K562 (cell line): ENCODE measurements at regions not wholly inside any gene's neighbourhood (a gene's known extent, or its start where the extent isn't known, plus 50 kb on each side); places are given as distances from the start of the nearest gene placed in this dataset.

Experiments
- ESRRA ChIP-seq: fragments of 450-650 bp; IDR thresholded peaks from 2 replicates; pipeline ENCODE4 v1.6.1; 2014; ENCODE audit warnings: low read depth, mild to moderate bottlenecking, moderate library complexity, borderline replicate concordance
- RBM39 ChIP-seq: fragments of 200-400 bp; formaldehyde crosslinking; optimal IDR thresholded peaks from 2 replicates; pipeline ENCODE3; 2018; ENCODE audit warnings: low read depth, low read length
- RNF2 ChIP-seq: sonication (generic); IDR thresholded peaks from 2 replicates; pipeline ENCODE4 v1.6.1; 2016
- TF ChIP-seq, protein P1 (sequence below), 3 experiments: IDR thresholded peaks in 2 of 3; conservative IDR thresholded peaks in 1 of 3; 2 replicates each; pipeline ENCODE4 v1.5.1; 2011 to 2012; ENCODE audit warnings: low read length in 3 of 3, mild to moderate bottlenecking in 3 of 3, control low read depth in 2 of 3, improper control_type of control experiment in 1 of 3, inconsistent platforms in 1 of 3, low read depth in 1 of 3, mixed read lengths in 1 of 3, moderate library complexity in 1 of 3; ENCODE audit not compliant: insufficient read depth in 2 of 3
- TF ChIP-seq, protein P2 (sequence below), 2 experiments: fragments of 450-650 bp; formaldehyde crosslinking in 1 of 2; IDR thresholded peaks; 2 replicates each; pipeline versions ENCODE4 v1.4.0 to v1.6.1; 2014 to 2020; ENCODE audit warnings: mild to moderate bottlenecking in 2 of 2, borderline replicate concordance in 1 of 2, low read depth in 1 of 2

DNA sequence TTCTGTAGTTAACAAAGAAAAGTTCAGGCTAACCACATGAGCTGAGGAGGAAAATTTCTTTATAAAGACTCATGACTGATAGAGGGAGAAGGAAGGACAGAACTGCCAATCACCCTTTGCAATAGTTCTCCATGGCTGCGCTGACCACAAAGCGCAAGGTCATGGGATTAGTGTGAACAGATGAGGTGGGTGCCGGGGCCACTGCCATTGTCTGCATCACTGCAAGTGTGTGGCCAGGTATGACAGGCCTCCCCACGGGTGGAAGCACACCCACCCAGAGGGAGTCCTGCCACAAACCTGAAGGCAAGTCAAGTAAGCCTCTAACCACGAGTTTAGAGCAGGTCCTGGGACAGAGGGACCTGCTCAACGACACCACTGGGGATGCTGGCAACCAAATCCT, 128.1 kb downstream of the TUBA3C start:
- TF ChIP-seq RBM39 (no peak), ESRRA (no peak), RNF2 (no peak)
- TF ChIP-seq, protein P1, sequence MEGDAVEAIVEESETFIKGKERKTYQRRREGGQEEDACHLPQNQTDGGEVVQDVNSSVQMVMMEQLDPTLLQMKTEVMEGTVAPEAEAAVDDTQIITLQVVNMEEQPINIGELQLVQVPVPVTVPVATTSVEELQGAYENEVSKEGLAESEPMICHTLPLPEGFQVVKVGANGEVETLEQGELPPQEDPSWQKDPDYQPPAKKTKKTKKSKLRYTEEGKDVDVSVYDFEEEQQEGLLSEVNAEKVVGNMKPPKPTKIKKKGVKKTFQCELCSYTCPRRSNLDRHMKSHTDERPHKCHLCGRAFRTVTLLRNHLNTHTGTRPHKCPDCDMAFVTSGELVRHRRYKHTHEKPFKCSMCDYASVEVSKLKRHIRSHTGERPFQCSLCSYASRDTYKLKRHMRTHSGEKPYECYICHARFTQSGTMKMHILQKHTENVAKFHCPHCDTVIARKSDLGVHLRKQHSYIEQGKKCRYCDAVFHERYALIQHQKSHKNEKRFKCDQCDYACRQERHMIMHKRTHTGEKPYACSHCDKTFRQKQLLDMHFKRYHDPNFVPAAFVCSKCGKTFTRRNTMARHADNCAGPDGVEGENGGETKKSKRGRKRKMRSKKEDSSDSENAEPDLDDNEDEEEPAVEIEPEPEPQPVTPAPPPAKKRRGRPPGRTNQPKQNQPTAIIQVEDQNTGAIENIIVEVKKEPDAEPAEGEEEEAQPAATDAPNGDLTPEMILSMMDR (IDR thresholded peaks at IDR 0.05 in 2 of 3, conservative IDR thresholded peaks at IDR 0.05 in 1 of 3; ENCODE audit: insufficient read depth in 2 of 3, low read depth in 1 of 3, low read length in 3 of 3) = no peak
- TF ChIP-seq, protein P2, sequence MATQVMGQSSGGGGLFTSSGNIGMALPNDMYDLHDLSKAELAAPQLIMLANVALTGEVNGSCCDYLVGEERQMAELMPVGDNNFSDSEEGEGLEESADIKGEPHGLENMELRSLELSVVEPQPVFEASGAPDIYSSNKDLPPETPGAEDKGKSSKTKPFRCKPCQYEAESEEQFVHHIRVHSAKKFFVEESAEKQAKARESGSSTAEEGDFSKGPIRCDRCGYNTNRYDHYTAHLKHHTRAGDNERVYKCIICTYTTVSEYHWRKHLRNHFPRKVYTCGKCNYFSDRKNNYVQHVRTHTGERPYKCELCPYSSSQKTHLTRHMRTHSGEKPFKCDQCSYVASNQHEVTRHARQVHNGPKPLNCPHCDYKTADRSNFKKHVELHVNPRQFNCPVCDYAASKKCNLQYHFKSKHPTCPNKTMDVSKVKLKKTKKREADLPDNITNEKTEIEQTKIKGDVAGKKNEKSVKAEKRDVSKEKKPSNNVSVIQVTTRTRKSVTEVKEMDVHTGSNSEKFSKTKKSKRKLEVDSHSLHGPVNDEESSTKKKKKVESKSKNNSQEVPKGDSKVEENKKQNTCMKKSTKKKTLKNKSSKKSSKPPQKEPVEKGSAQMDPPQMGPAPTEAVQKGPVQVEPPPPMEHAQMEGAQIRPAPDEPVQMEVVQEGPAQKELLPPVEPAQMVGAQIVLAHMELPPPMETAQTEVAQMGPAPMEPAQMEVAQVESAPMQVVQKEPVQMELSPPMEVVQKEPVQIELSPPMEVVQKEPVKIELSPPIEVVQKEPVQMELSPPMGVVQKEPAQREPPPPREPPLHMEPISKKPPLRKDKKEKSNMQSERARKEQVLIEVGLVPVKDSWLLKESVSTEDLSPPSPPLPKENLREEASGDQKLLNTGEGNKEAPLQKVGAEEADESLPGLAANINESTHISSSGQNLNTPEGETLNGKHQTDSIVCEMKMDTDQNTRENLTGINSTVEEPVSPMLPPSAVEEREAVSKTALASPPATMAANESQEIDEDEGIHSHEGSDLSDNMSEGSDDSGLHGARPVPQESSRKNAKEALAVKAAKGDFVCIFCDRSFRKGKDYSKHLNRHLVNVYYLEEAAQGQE (IDR thresholded peaks at IDR 0.05; ENCODE audit: borderline replicate concordance) = no peak
- TF ChIP-seq, protein P2 (CRISPR knock-in tag; IDR thresholded peaks at IDR 0.05; ENCODE audit: low read depth) = no peak
